ENCODE measurements at regions not wholly inside any gene's neighbourhood (a gene's known extent, or its start where the extent isn't known, plus 50 kb on each side); places are given as distances from the start of the nearest gene placed in this dataset.

DNA sequence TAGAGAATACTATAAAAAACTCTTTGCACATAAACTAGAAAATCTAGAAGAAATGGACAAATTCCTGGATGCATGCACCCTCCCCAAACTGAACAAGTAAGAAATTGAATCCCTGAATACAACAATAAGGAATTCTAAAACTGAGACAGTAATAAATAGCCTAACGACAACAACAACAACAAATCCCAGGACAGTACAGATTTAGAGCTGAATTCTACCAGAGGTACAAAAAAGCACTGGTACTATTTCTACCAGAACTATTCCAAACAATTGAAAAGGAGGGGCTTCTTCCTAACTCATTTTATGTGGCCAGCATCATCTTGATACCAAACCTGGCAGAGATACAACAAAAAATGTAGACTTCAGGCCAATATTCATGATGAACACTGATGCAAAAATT lies 394.4 kb upstream of the RORB start:
- no peaks in the 10 kb centered on the region for H3K27me3 Mint-ChIP-seq (ENCODE audit: unreplicated experiment)
- no peaks in the 10 kb centered on the region for H3K9me3 Mint-ChIP-seq (ENCODE audit: unreplicated experiment)
- TF ChIP-seq, protein P1, sequence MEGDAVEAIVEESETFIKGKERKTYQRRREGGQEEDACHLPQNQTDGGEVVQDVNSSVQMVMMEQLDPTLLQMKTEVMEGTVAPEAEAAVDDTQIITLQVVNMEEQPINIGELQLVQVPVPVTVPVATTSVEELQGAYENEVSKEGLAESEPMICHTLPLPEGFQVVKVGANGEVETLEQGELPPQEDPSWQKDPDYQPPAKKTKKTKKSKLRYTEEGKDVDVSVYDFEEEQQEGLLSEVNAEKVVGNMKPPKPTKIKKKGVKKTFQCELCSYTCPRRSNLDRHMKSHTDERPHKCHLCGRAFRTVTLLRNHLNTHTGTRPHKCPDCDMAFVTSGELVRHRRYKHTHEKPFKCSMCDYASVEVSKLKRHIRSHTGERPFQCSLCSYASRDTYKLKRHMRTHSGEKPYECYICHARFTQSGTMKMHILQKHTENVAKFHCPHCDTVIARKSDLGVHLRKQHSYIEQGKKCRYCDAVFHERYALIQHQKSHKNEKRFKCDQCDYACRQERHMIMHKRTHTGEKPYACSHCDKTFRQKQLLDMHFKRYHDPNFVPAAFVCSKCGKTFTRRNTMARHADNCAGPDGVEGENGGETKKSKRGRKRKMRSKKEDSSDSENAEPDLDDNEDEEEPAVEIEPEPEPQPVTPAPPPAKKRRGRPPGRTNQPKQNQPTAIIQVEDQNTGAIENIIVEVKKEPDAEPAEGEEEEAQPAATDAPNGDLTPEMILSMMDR (IDR thresholded peaks at IDR 0.05; ENCODE audit: unreplicated experiment): no peak
- no peaks in the 10 kb centered on the region for H3K36me3 Mint-ChIP-seq (ENCODE audit: low read depth, unreplicated experiment)
- DNase-seq (ENCODE audit: low spot score): no peak
- no peak overlapping the region for H3K27ac Mint-ChIP-seq (ENCODE audit: unreplicated experiment)
- H3K4me1 Mint-ChIP-seq (ENCODE audit: unreplicated experiment): no peaks in the 10 kb centered on the region
- no peak overlapping the region for H3K4me3 Mint-ChIP-seq (ENCODE audit: unreplicated experiment)

DNA sequence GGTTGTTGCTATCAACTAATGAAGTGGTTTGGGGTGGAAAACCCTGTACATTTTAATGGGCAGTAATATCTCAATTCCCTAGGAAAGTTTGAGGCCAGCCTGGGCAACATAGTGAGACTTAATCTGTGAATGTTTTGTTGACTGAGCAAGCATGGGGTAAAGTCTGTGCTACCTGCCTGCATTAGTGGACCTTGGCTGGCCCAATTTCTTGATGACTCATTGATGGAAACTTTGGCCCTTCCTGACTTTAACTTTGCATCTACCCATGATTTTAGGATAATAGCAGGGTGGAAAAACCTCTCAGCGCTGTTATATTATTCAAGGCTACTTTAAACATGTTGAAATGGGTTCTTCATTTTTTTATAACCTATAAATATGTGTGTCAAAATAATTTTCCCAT lies 389.4 kb upstream of the RORB start:
- Mint-ChIP-seq H3K9me3 (ENCODE audit: unreplicated experiment) (no peaks in the 10 kb centered on the region), H3K27ac (ENCODE audit: unreplicated experiment) (no peak overlapping the region), H3K4me3 (ENCODE audit: unreplicated experiment) (no peak overlapping the region), H3K36me3 (ENCODE audit: low read depth, unreplicated experiment) (no peaks in the 10 kb centered on the region), H3K27me3 (ENCODE audit: unreplicated experiment) (no peaks in the 10 kb centered on the region), H3K4me1 (ENCODE audit: unreplicated experiment) (no peaks in the 10 kb centered on the region)
- DNase-seq (ENCODE audit: low spot score): no peak
- TF ChIP-seq, protein P1 (IDR thresholded peaks at IDR 0.05; ENCODE audit: unreplicated experiment): no peak

DNA sequence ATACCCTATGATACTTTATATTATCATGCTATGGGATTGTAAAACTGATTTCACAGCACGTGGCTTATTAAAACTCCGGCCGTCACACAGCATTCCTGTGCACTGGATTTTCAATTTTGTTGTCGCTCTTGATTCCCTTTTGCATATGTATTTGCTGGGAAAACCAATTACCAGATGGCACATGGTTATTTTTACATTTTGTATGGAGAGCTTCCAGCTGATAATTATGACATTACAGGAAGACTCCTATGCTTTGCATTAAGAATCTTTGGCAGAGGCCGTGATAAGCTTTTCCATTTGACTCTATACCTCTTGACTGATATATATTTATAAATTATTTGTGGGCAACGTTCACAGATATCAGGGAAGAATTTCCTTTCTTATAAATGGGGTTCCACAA lies 381.2 kb upstream of the RORB start:
- no peaks in the 10 kb centered on the region for H3K27me3 Mint-ChIP-seq (ENCODE audit: unreplicated experiment)
- H3K4me1 Mint-ChIP-seq (ENCODE audit: unreplicated experiment): no peaks in the 10 kb centered on the region
- H3K9me3 Mint-ChIP-seq (ENCODE audit: unreplicated experiment): no peaks in the 10 kb centered on the region
- H3K4me3 Mint-ChIP-seq (ENCODE audit: unreplicated experiment): no peak overlapping the region
- TF ChIP-seq, protein P1 (IDR thresholded peaks at IDR 0.05; ENCODE audit: unreplicated experiment): no peak
- DNase-seq (ENCODE audit: low spot score): no peak
- H3K27ac Mint-ChIP-seq (ENCODE audit: unreplicated experiment): no peak overlapping the region
- no peaks in the 10 kb centered on the region for H3K36me3 Mint-ChIP-seq (ENCODE audit: low read depth, unreplicated experiment)

DNA sequence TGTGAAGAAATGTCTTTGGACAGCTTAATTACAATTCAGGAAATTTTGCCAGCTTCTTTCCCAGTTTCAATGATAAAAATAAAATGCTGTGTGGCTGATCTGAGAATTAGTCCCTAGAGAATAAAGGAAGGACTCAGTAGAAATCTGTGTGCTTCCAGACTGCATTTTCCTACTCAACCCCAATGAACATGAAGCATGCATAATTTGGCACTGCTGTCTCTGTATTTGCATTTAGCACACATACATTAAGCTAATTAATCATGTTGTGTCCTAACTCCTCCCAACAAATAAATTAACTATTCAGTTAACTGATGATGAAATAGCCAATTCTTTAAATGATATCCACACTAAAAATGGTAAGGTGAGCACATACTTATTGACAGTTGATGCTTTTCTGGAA lies 380.0 kb upstream of the RORB start:
- H3K27ac Mint-ChIP-seq (ENCODE audit: unreplicated experiment): no peak overlapping the region
- no peaks in the 10 kb centered on the region for H3K27me3 Mint-ChIP-seq (ENCODE audit: unreplicated experiment)
- H3K4me3 Mint-ChIP-seq (ENCODE audit: unreplicated experiment): no peak overlapping the region
- no peak for DNase-seq (ENCODE audit: low spot score)
- H3K9me3 Mint-ChIP-seq (ENCODE audit: unreplicated experiment): no peaks in the 10 kb centered on the region
- TF ChIP-seq, protein P1 (IDR thresholded peaks at IDR 0.05; ENCODE audit: unreplicated experiment): no peak
- peaks cover 2% of the 10 kb centered on the region for H3K4me1 Mint-ChIP-seq (ENCODE audit: unreplicated experiment)
- no peaks in the 10 kb centered on the region for H3K36me3 Mint-ChIP-seq (ENCODE audit: low read depth, unreplicated experiment)

DNA sequence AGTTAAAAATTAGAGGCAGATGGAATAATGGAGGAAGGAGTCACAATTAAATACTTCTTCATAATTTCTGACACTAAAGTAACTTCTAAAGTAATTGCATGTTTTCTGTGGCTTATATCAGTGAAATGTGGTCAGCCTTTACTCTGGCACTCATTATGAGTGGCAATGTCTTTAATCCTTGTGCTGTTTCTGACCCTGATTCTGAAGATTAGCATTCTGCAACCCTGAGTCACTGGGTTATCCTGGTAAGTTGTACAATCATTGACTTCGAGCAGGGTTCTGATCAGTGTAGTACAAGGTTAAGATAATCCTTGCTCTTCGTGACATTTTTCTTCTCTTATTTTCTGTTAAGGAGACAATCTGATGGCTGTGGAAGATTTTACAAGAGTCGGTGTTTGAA lies 379.4 kb upstream of the RORB start:
- peaks cover 7% of the 10 kb centered on the region for H3K4me1 Mint-ChIP-seq (ENCODE audit: unreplicated experiment)
- H3K4me3 Mint-ChIP-seq (ENCODE audit: unreplicated experiment): no peak overlapping the region
- no peaks in the 10 kb centered on the region for H3K27me3 Mint-ChIP-seq (ENCODE audit: unreplicated experiment)
- H3K36me3 Mint-ChIP-seq (ENCODE audit: low read depth, unreplicated experiment): no peaks in the 10 kb centered on the region
- no peak overlapping the region for H3K27ac Mint-ChIP-seq (ENCODE audit: unreplicated experiment)
- no peak for DNase-seq (ENCODE audit: low spot score)
- TF ChIP-seq, protein P1 (IDR thresholded peaks at IDR 0.05; ENCODE audit: unreplicated experiment): no peak
- no peaks in the 10 kb centered on the region for H3K9me3 Mint-ChIP-seq (ENCODE audit: unreplicated experiment)
